GM19372 (cell line): ENCODE measurements at regions not wholly inside any gene's neighbourhood (a gene's known extent, or its start where the extent isn't known, plus 50 kb on each side); places are given as distances from the start of the nearest gene placed in this dataset.
"Not testable (repeated sequence)": the region's sequence is repeated elsewhere in the genome, so short reads cannot be mapped to it uniquely, and the experiment has no call there.

Experiments
- ATAC-seq: cut with Tn5 transposase; IDR thresholded peaks from one replicate; pipeline ENCODE4 v1.9.1; 2021; ENCODE audit warnings: mild to moderate bottlenecking, low read depth, moderate library complexity; ENCODE audit not compliant: unreplicated experiment

DNA sequence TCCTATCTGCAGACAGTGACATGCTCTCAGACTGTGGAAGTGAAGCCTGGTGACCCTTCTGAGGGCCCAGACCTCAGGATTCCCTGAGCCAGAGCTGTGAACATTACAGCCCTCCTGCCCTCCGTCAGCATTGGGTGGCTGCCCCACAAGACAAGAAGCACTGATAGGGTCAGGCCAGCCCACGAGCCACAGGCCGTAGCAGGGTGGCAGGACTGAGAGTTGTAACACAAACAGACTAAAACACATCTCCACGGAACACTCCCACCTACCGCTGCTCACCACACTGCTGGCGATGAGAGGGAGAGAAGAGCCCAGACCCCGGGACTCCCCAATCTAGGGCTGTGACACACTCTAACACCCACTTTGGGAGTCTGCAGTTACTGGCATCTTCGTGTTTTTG, 264.8 kb upstream of the FSIP2 start:
- no peak for ATAC-seq

DNA sequence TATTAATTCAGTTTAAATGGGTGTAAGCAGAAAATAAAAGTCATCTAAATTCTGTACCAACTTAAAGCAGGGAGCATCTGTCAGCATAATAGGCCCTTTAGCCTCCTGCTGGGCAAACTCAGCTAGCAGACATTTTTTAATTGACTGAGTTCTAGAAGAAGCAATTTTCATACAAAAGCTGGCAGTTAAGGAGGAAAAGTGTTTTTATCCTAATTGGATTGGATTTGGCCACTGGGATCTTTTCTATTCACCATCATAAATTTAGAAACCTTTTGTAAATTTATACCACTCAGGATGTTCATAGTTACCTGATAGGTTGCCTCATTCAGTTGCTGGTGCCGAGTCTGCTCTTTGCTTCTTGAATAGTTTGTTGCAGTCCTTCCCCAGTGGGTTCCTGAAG, 262.7 kb upstream of the FSIP2 start:
- ATAC-seq = no peak

DNA sequence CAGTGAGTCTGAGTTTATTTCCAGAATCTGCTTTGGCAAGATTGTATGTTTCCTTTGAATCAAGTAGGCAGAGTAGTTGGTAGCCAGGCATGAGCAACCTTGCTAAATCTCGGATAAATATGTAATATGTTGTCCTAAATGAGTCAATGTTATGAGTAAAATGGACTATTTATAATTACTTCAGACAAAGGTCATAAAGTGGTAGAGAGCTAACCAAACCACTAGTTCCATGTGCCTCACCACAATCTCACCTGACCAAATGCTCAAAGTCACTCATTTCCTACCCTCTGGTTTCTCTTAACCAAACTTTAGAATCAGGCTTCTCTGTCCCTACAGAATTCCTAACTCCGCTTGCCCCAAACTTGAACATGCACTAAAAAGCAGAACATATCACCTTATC, 261.2 kb upstream of the FSIP2 start:
- no peak for ATAC-seq

- ATAC-seq = no peak
Measured at GRCh38 chr2:185484602-185485001, 254.0 kb upstream of the FSIP2 start.

GRCh38 chr2:185502351-185502750, 236.3 kb upstream of the FSIP2 start:
- no peak for ATAC-seq

DNA sequence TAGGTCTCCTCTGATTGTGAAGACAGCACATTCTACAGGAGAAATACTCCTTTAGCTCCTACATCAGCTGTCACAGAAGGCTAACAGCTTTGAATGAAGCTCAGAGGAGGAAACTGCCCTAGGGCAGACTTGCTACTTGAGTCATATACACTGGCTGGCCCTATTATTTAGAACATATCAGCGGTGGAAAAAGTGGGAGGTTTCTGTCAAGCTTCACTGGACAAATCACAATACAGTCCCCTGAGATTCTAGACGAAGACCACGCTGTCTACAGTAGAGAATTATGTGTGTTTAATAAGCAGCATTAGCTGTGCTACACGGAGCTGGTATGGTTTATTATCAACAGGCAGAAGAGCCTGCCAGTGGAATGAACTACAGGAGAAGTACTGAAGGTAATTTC, 230.9 kb upstream of the FSIP2 start:
- no peak for ATAC-seq

DNA sequence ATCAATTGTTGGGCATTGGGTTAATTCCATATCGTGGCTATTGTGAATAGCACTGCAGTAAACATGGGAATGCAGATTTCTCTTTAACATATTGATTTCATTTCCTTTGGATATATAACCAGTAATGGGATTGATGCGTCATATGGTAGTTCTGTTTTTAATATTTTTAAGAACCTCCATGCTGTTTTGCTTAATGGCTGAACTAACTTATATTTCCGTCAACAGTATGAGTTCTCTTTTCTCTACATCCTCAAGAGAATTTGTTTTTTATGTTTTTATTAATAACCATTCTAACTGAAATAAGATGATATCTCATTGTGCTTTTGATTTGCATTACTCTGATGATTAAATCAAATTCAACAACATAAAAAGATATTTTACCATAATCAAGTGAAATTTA, 228.5 kb upstream of the FSIP2 start:
- ATAC-seq = no peak

DNA sequence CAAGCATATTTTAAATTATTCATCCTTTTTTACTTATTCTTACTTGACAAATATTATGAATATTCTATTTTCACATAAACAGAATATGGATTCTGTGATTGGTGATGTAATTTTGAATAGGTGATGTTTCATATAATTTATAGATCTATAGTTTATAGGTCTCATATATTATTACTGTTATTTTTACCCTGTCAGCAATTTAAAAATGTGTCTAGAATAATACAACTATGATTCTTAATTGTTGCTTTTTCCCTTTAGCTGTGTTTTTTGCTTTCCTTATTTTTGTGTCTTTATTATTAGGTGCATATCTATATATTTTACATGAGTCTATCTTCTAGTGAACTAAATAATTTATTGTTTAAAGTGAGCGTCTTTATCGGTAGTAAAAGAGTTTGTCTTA, 226.7 kb upstream of the FSIP2 start:
- no peak for ATAC-seq

DNA sequence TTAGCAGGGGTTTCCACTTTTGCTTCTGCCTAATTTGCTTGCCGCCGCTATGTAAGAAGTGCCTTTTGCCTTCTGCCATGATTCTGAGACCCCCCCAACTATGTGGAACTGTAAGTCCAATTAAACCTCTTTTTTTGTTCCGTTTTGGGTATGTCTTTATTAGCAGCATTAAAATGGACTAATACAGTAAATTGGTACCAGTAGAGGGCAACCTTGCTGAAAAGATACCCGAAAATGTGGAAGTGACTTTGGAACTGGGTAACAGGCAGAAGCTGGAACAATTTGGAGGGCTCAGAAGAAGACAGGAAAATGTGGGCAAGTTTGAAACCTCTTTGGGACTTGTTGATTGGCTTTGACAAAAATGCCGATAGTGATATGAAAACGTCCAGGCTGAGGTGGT, 216.1 kb upstream of the FSIP2 start:
- ATAC-seq = no peak

- not testable (repeated sequence) for ATAC-seq
Measured at GRCh38 chr2:185524242-185524641, 214.4 kb upstream of the FSIP2 start.

DNA sequence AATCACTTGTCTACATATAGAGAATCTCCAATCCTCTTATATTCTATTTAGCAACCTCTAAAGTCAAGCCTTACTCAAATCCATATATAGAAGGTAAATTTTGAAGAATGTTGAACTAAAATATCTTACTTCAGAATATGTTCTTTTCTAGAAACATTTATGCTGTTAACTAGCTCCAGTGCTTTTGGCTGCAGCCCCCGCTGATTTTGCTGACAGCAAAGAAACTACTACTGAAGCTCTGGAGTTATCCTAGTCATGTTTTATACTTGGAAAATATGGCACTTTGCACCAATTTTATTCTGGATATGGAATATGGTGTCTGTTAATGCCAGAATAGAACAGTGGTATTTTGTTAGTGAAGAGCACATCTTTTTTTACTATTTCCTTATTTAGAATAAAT, 212.4 kb upstream of the FSIP2 start:
- no peak for ATAC-seq

GRCh38 chr2:185531721-185532120, 206.9 kb upstream of the FSIP2 start:
- no peak for ATAC-seq

DNA sequence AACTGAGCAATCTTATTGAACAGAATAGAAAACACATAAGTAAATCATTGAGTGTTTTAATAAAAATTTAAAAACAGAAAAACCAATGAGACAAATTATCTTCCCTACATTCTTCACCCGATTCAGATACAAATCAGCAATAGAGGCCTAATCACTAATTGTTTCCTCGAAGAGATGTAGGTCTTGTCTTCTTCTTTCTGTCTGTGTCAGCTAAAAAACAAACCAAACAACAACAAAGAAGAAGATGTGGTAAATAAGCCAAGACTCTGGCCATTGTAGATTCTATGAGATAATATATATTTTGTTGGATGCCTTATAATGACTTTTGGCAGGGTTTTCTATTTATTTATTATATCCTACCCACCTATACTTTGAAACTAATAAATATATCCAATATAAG, 200.9 kb upstream of the FSIP2 start:
- no peak for ATAC-seq

- no peak for ATAC-seq
Measured at GRCh38 chr2:185567196-185567595, 171.4 kb upstream of the FSIP2 start.

DNA sequence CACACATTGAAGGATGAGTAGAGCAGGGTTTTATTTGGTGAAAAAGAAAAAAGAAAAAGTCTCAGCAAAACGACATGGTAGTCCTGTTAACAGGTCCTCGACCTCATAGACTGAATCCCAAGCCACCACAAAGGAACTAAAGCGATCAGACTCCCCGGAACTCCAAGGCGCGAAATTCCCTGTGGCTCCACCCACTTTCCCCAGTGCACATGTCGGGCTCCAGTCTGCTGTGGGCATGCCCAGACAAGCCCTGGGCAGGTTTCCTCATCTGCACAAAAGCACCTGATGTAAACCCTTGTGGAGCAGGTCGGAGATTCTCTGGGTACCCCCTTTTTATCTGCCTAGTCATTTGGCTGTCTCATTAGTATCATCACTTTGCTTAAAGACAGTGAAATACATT, 170.7 kb upstream of the FSIP2 start:
- no peak for ATAC-seq

DNA sequence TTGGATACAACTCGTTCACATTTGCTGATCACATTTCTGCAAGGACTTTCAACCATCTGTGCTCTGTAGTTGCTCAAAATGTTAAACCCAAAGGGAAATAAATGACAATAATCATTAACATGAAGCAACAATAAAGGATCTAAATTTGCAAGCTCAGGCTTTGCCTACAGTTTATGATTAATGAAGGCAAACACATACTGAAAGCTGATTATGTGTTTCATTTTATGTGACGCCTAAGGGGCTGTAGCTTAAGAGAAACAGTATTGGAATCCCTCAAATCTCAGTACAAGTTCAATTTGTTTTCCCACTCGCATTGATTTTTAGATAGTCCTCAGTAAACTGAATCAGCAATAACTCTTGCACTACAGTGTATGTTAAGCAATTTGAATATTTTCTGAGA, 160.3 kb upstream of the FSIP2 start:
- ATAC-seq = no peak

DNA sequence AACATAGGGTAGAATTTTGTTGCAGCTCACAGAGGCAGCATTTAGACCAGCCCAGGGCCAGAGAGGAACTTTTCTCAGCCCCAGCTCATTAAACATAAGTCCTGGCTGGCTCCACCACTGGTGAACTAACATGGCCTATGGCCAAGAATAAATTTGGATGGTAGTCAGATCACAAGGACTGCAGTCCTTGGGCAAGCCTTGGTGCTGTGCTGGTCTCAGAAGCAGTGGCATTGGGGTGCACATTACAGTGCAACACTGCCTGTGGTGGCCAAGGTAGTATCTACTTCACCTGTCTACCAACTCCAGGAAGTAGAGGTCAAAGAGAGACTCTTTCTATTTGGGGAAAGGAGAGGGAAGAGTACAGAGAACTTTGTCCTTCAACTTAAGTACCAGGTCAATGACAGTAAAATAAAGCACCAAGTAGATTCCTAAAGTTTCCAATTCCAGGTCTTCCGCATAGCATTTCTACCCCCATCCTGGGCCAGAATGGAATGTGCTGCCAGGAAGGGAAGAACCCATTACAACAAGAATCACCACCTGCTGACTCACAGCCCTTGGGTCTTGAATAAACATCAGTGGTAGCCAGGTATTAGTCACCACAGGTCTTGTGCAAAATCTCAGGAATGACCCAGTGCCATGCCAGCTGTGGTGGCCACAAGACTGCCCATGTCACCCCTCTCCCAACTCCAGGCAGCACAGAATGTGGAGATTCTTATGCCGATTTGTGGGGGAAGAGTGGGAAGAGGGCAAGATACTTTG, 155.4 kb upstream of the FSIP2 start:
- no peak for ATAC-seq

GRCh38 chr2:185585165-185585564, 153.4 kb upstream of the FSIP2 start:
- ATAC-seq = not testable (repeated sequence)

- ATAC-seq = not testable (repeated sequence)
Measured at GRCh38 chr2:185591276-185591675, 147.3 kb upstream of the FSIP2 start.

GRCh38 chr2:185607945-185608344, 130.7 kb upstream of the FSIP2 start:
- ATAC-seq = no peak

GRCh38 chr2:185608799-185609198, 129.8 kb upstream of the FSIP2 start:
- ATAC-seq = no peak

DNA sequence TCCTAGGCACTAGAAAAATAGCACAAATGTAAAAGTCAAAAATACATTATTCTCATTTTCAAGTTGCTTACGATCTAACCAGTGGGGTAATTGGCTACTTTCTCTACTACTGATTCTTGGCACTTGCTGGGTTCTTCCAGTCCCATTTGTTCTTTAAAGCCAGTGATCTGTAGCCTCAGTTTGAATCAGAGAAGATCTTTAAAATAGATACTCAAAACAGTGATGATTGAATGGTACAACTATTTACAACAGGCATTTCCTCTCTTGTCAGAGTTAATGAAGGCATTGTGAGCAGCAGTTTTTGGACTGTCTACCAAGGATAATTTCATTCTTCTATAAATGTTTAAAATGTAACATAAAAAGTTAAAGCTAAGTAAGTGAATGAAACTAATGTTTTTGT, 128.3 kb upstream of the FSIP2 start:
- ATAC-seq = no peak

GRCh38 chr2:185618625-185619024, 120.0 kb upstream of the FSIP2 start:
- no peak for ATAC-seq
